B cell (primary cell): ENCODE measurements at regions not wholly inside any gene's neighbourhood (a gene's known extent, or its start where the extent isn't known, plus 50 kb on each side); places are given as distances from the start of the nearest gene placed in this dataset.

Experiments used
- ATAC-seq: fragments of 200-7000 bp; cut with Tn5 transposase; one replicate; pipeline ENCODE4 v1.10.0; 2021; ENCODE audit warnings: low read depth, mild to moderate bottlenecking, moderate number of reproducible peaks, moderate library complexity
- CTCF ChIA-PET: fragments of 350-600 bp; sonication (Branson Sonifier 250); formaldehyde crosslinking; loops from one replicate; lab custom pipeline; 2021; ENCODE audit warnings: antibody characterized with exemption, inconsistent platforms; lab: Charles Lee
- POLR2A ChIA-PET: fragments of 350-600 bp; sonication (Branson Sonifier 250); formaldehyde crosslinking; loops from one replicate; lab custom pipeline; 2021; ENCODE audit warnings: antibody characterized with exemption; lab: Charles Lee
- DNase-seq: peaks from one replicate; pipeline ENCODE4 v3.0.0; 2013
- H2AFZ ChIP-seq: 2 replicates; pipeline ENCODE4 v1.6.1; 2012; ENCODE audit warnings: mild to moderate bottlenecking, low read depth, low read length; ENCODE audit not compliant: insufficient read depth, poor library complexity, severe bottlenecking
- H3K27ac ChIP-seq, 2 donors: 1 replicate in 1 of 2; 2 replicates in 1 of 2; pipeline ENCODE4 v1.5.1; 2012 to 2013; ENCODE audit warnings: low read length in 2 of 2, mild to moderate bottlenecking in 2 of 2, moderate library complexity in 1 of 2
- H3K27me3 ChIP-seq, 4 experiments: fragments of 200-600 bp in 1 of 4; sonication (generic) in 1 of 4; replicated peaks in 1 of 4; 1 replicate in 2 of 4; 2 replicates in 2 of 4; pipeline versions ENCODE4 v1.6.1 to v1.7.0; 2013 to 2016; ENCODE audit warnings: low read length in 3 of 4, mild to moderate bottlenecking in 2 of 4, mixed read lengths in 1 of 4, moderate library complexity in 1 of 4; ENCODE audit not compliant: insufficient read depth in 4 of 4, control insufficient read depth in 3 of 4; ENCODE audit errors: control extremely low read depth in 1 of 4
- H3K36me3 ChIP-seq, 2 experiments: replicated peaks in 1 of 2; 1 replicate in 1 of 2; 2 replicates in 1 of 2; pipeline versions ENCODE4 v1.6.1 to v1.7.1; 2013; ENCODE audit warnings: low read length in 1 of 2; ENCODE audit not compliant: insufficient read depth in 2 of 2, control insufficient read depth in 1 of 2; ENCODE audit errors: control extremely low read depth in 1 of 2, extremely low read depth in 1 of 2
- H3K4me1 ChIP-seq, 2 donors: fragments of 200-600 bp in 1 of 2; sonication (generic) in 1 of 2; 1 replicate in 1 of 2; 2 replicates in 1 of 2; pipeline versions ENCODE4 v1.5.1 to v1.6.1; 2013 to 2017; ENCODE audit warnings: low read length in 2 of 2; ENCODE audit not compliant: control insufficient read depth in 2 of 2, insufficient read depth in 2 of 2
- H3K4me2 ChIP-seq: replicated peaks from 2 replicates; pipeline ENCODE3; 2012; ENCODE audit warnings: mild to moderate bottlenecking, low read depth, low read length; ENCODE audit not compliant: poor library complexity, severe bottlenecking
- H3K4me3 ChIP-seq, 5 experiments: fragments of 200-600 bp in 1 of 5; sonication (generic) in 1 of 5; 1 replicate in 3 of 5; 2 replicates in 2 of 5; pipeline versions ENCODE4 v1.5.1 to v1.7.0; 2011 to 2016; ENCODE audit warnings: low read length in 4 of 5, mild to moderate bottlenecking in 4 of 5, low read depth in 2 of 5, control low read depth in 1 of 5, moderate library complexity in 1 of 5; ENCODE audit not compliant: insufficient read depth in 1 of 5; ENCODE audit errors: control extremely low read depth in 1 of 5, extremely low read depth in 1 of 5
- H3K79me2 ChIP-seq: fragments of 200-600 bp; sonication (generic); one replicate; pipeline ENCODE4 v1.6.0; 2016; ENCODE audit warnings: low read length; ENCODE audit not compliant: control insufficient read depth, insufficient read depth
- H3K9ac ChIP-seq: fragments of 200-600 bp; sonication (generic); 2 replicates; pipeline ENCODE4 v1.6.1; 2017; ENCODE audit warnings: mild to moderate bottlenecking, low read length, moderate library complexity
- H3K9me3 ChIP-seq, 3 donors: one replicate each; pipeline versions ENCODE4 v1.6.1 to v1.7.1; 2013; ENCODE audit warnings: low read length in 2 of 3; ENCODE audit not compliant: control insufficient read depth in 2 of 3, insufficient read depth in 1 of 3; ENCODE audit errors: control extremely low read depth in 1 of 3
- H4K20me1 ChIP-seq: 2 replicates; pipeline ENCODE4 v1.6.0; 2012; ENCODE audit warnings: mild to moderate bottlenecking, low read length; ENCODE audit not compliant: insufficient read depth, control insufficient read depth, poor library complexity, severe bottlenecking
- H3K27ac Mint-ChIP-seq: one replicate; pipeline ENCODE4 v1.8.0; 2021; ENCODE audit warnings: mixed read lengths
- H3K27me3 Mint-ChIP-seq: one replicate; pipeline ENCODE4 v1.8.0; 2021; ENCODE audit warnings: mixed read lengths
- H3K4me1 Mint-ChIP-seq: one replicate; pipeline ENCODE4 v1.8.0; 2021; ENCODE audit warnings: mixed read lengths
- H3K4me3 Mint-ChIP-seq: one replicate; pipeline ENCODE4 v1.8.0; 2021; ENCODE audit warnings: mixed read lengths
- H3K9me3 Mint-ChIP-seq: one replicate; pipeline ENCODE4 v1.8.0; 2022; ENCODE audit warnings: mixed read lengths; ENCODE audit not compliant: insufficient read depth
- CTCF ChIP-seq: fragments of 200-600 bp; IDR thresholded peaks from one replicate; pipeline ENCODE4 v1.8.0; 2022; ENCODE audit warnings: antibody characterized with exemption, mild to moderate bottlenecking
- EZH2 ChIP-seq: IDR thresholded peaks from 2 replicates; pipeline ENCODE4 v1.6.1; 2012; ENCODE audit warnings: borderline replicate concordance, low read depth, mild to moderate bottlenecking, moderate library complexity, low read length; ENCODE audit not compliant: insufficient read depth, poor library complexity, severe bottlenecking
- WGBS: methylation state at CpG from one replicate; pipeline ENCODE4 v1.1.5; 2013; ENCODE audit warnings: missing lambda C conversion rate; ENCODE audit not compliant: insufficient coverage; 5-methylcytosine and 5-hydroxymethylcytosine counted together
- intact Hi-C: fragments of 100-400 bp; cut with micrococcal nuclease; formaldehyde crosslinking; loops from one replicate; pipeline ENCODE4 v1.10.0; 2022

GRCh38 chr6:113306552-113307145 lies 550.5 kb upstream of the MARCKS start:
- H2AFZ ChIP-seq: peak overlapping the region; percentile 16
- ChIA-PET CTCF (interaction anchor here (0.6 to 4.9 kb wide), 37 partner anchors 9 to 1127 kb away, joined by 3 to 109 read pairs (median 4); no protein-coding TSS in a partner anchor), POLR2A (interaction anchor here (1.3 kb wide), 1 partner anchor 552 kb away, joined by 4 read pairs; no protein-coding TSS in a partner anchor)
- Mint-ChIP-seq H3K4me1 (peaks cover 8% of the 10 kb centered on the region), H3K9me3 (no peaks in the 10 kb centered on the region), H3K4me3 (no peak overlapping the region), H3K27me3 (no peaks in the 10 kb centered on the region), H3K27ac (no peak overlapping the region)
- H3K4me3 ChIP-seq: no peak overlapping the region
- no peaks in the 10 kb centered on the region for H4K20me1 ChIP-seq
- ATAC-seq (peak; percentile 99), DNase-seq (peak; percentile 71)
- H3K27ac ChIP-seq: no peak overlapping the region
- H3K36me3 ChIP-seq: no peaks in the 10 kb centered on the region
- WGBS: 18% methylated on average over 3 of the region's 5 CpGs
- no peaks in the 10 kb centered on the region for H3K79me2 ChIP-seq
- no peaks in the 10 kb centered on the region for H3K27me3 ChIP-seq
- intact Hi-C loops: loop anchor here (1.0 to 5.0 kb wide), 6 partner anchors 326 to 1126 kb away; no protein-coding TSS in a partner anchor
- no peak overlapping the region for H3K9ac ChIP-seq
- H3K4me1 ChIP-seq: peaks cover 0 to 5% of the 10 kb centered on the region in 2 donors
- peak; percentile 81 for TF ChIP-seq CTCF
- no peak for TF ChIP-seq EZH2
- peak overlapping the region; percentile 10 for H3K4me2 ChIP-seq
- H3K9me3 ChIP-seq: no peaks in the 10 kb centered on the region

GRCh38 chr6:113308266-113308665 lies 548.9 kb upstream of the MARCKS start:
- Histone ChIP-seq H2AFZ (no peak overlapping the region), H3K27me3 (no peaks in the 10 kb centered on the region), H4K20me1 (no peaks in the 10 kb centered on the region), H3K9ac (no peak overlapping the region), H3K36me3 (no peaks in the 10 kb centered on the region), H3K4me1 (peaks cover 0 to 5% of the 10 kb centered on the region in 2 donors), H3K79me2 (no peaks in the 10 kb centered on the region), H3K4me3 (no peak overlapping the region), H3K9me3 (no peaks in the 10 kb centered on the region), H3K27ac (no peak overlapping the region), H3K4me2 (no peak overlapping the region)
- WGBS: 88% methylated on average over 2 of the region's 2 CpGs
- no peak for DNase-seq
- Mint-ChIP-seq H3K4me3 (no peak overlapping the region), H3K27ac (no peak overlapping the region), H3K9me3 (no peaks in the 10 kb centered on the region), H3K4me1 (peaks cover 8% of the 10 kb centered on the region), H3K27me3 (no peaks in the 10 kb centered on the region)
- ChIA-PET POLR2A (no interaction called here), CTCF (interaction anchor here (1.0 to 4.9 kb wide), 4 partner anchors 45 to 571 kb away, joined by 4 to 109 read pairs (median 18); no protein-coding TSS in a partner anchor)
- intact Hi-C loops: loop anchor here (5.0 kb wide), 2 partner anchors 324 to 449 kb away; no protein-coding TSS in a partner anchor
- no peak for TF ChIP-seq EZH2
- ATAC-seq: no peak
